GM12878 (cell line): ENCODE measurements at regions not wholly inside any gene's neighbourhood (a gene's known extent, or its start where the extent isn't known, plus 50 kb on each side); places are given as distances from the start of the nearest gene placed in this dataset.

ENCODE experiments used
- ATAC-seq: fragments of 200-7000 bp; cut with Tn5 transposase; 3 replicates; pipeline ENCODE4 v1.9.1; 2020; ENCODE audit warnings: mild to moderate bottlenecking, moderate library complexity
- BruUV-seq: library from RNA; stranded (reverse); fragments of 400-500 nt; replicated peaks from 2 replicates; lab custom pipeline; 2021; lab: Mats Ljungman, UMichigan
- CTCF ChIA-PET: fragments of 300-600 bp; sonication (Branson Sonifier 250); formaldehyde crosslinking; extraction: SDS; loops from one replicate; lab custom pipeline; 2021; ENCODE audit warnings: inconsistent platforms; lab: Yijun Ruan, JAX
- POLR2A ChIA-PET: fragments of 350-600 bp; formaldehyde crosslinking; extraction: SDS; loops from one replicate; lab custom pipeline; 2021; ENCODE audit warnings: inconsistent platforms; lab: Charles Lee
- RAD21 ChIA-PET: fragments of 300-600 bp; sonication (Branson Sonifier 250); formaldehyde crosslinking; loops from one replicate; lab custom pipeline; 2023; ENCODE audit warnings: antibody characterized with exemption; ENCODE audit not compliant: unreplicated experiment; lab: Charles Lee
- SMC1A ChIA-PET: fragments of 300-600 bp; sonication (Branson Sonifier 250); formaldehyde crosslinking; loops from one replicate; lab custom pipeline; 2023; ENCODE audit not compliant: unreplicated experiment, uncharacterized antibody; lab: Charles Lee
- DNase-seq: peaks from one replicate; pipeline ENCODE4 v3.0.0-alpha.2; 2011; ENCODE audit warnings: low read depth, low spot score
- FAIRE-seq: peaks from 3 replicates; lab custom pipeline; 2011; peaks lifted over from hg19 to GRCh38; lab: Jason Lieb, UNC
- H2AFZ ChIP-seq: 2 replicates; pipeline ENCODE4 v1.6.0; 2011; ENCODE audit warnings: low read depth, low read length, control low read depth; ENCODE audit not compliant: control insufficient read depth
- H3K27ac ChIP-seq: 2 replicates; pipeline ENCODE4 v1.5.1; 2011; ENCODE audit warnings: control low read depth; ENCODE audit not compliant: control insufficient read depth, insufficient read depth
- H3K27me3 ChIP-seq, 2 experiments: replicated peaks in 1 of 2; 2 replicates each; pipeline versions ENCODE4 v1.6.0 to v1.6.1; 2011; ENCODE audit warnings: low read length in 1 of 2; ENCODE audit not compliant: control insufficient read depth in 2 of 2, insufficient read depth in 2 of 2
- H3K36me3 ChIP-seq, 2 experiments: 2 replicates each; pipeline ENCODE4 v1.5.1; 2011; ENCODE audit warnings: low read length in 1 of 2; ENCODE audit not compliant: control insufficient read depth in 2 of 2, insufficient read depth in 2 of 2
- H3K4me1 ChIP-seq: 2 replicates; pipeline ENCODE4 v1.6.1; 2011; ENCODE audit warnings: mild to moderate bottlenecking, low read length, moderate library complexity, mixed read lengths; ENCODE audit not compliant: control insufficient read depth, insufficient read depth
- H3K4me2 ChIP-seq: 2 replicates; pipeline ENCODE4 v1.6.0; 2011; ENCODE audit warnings: control low read depth; ENCODE audit not compliant: control insufficient read depth, insufficient read depth
- H3K4me3 ChIP-seq: fragments of 200-600 bp; sonication (generic); 2 replicates; pipeline ENCODE4 v1.5.1; 2016
- H3K79me2 ChIP-seq: 2 replicates; pipeline ENCODE4 v1.6.0; 2011; ENCODE audit warnings: low read length; ENCODE audit not compliant: control insufficient read depth, insufficient read depth
- H3K9ac ChIP-seq: 2 replicates; pipeline ENCODE4 v1.8.0; 2011; ENCODE audit warnings: low read length, control low read depth, mixed read lengths; ENCODE audit not compliant: control insufficient read depth, insufficient read depth
- H3K9me3 ChIP-seq: replicated peaks from 3 replicates; pipeline ENCODE4 v1.5.1; 2011; ENCODE audit warnings: mild to moderate bottlenecking, low read length; ENCODE audit not compliant: control insufficient read depth, insufficient read depth
- H4K20me1 ChIP-seq: 2 replicates; pipeline ENCODE4 v1.6.0; 2011; ENCODE audit not compliant: control insufficient read depth, insufficient read depth
- JUND ChIP-seq: IDR thresholded peaks from 2 replicates; pipeline ENCODE4 v1.6.1; 2012; ENCODE audit warnings: low read depth, mild to moderate bottlenecking, low read length, improper control_type of control experiment, moderate library complexity
- KLF5 ChIP-seq: fragments of 450-650 bp; IDR thresholded peaks from 2 replicates; pipeline ENCODE4 v1.6.1; 2014; ENCODE audit warnings: mild to moderate bottlenecking; ENCODE audit not compliant: partially characterized antibody
- SRF ChIP-seq, 2 experiments: IDR thresholded peaks; 2 replicates each; pipeline ENCODE4 v1.6.1; 2011; ENCODE audit warnings: low read depth in 2 of 2, low read length in 2 of 2, mild to moderate bottlenecking in 1 of 2, moderate library complexity in 1 of 2
- TAF1 ChIP-seq: IDR thresholded peaks from 2 replicates; pipeline ENCODE4 v1.6.1; 2011; ENCODE audit warnings: mild to moderate bottlenecking, low read depth, low read length, borderline replicate concordance
- WRNIP1 ChIP-seq: IDR thresholded peaks from 2 replicates; pipeline ENCODE4 v1.6.1; 2011; ENCODE audit warnings: low read depth, low read length, improper control_type of control experiment, borderline replicate concordance
- WGBS: methylation state at CpG from one replicate; pipeline ENCODE4 v1.1.6; 2016; ENCODE audit warnings: low lambda C conversion rate; ENCODE audit not compliant: insufficient replicate concordance, insufficient coverage; ENCODE audit errors: missing lambda C conversion rate; 5-methylcytosine and 5-hydroxymethylcytosine counted together
- in situ Hi-C: fragments of 300-500 bp; cut with MboI; formaldehyde crosslinking; loops from 9 replicates; pipeline ENCODE4 v1.14.3; 2018; ENCODE audit warnings: mixed read lengths
- intact Hi-C: fragments of 100-400 bp; cut with micrococcal nuclease; formaldehyde crosslinking; loops from one replicate; pipeline ENCODE4 v1.14.2; 2022; ENCODE audit not compliant: unreplicated experiment
- TF ChIP-seq, protein P1 (sequence below): IDR thresholded peaks from 2 replicates; pipeline ENCODE4 v1.6.1; 2011; ENCODE audit warnings: borderline replicate concordance, low read depth, mild to moderate bottlenecking, moderate library complexity, low read length; ENCODE audit not compliant: insufficient read depth, poor library complexity, severe bottlenecking

- SMC1A ChIA-PET, result no interaction called here
- H3K4me3 ChIP-seq, result no peak overlapping the region
- TF ChIP-seq TAF1 (no peak), KLF5 (no peak), SRF (IDR thresholded peaks at IDR 0.05; ENCODE audit: low read depth in 2 of 2, low read length in 2 of 2) (no peak), JUND (no peak), WRNIP1 (no peak)
- TF ChIP-seq, protein P1, sequence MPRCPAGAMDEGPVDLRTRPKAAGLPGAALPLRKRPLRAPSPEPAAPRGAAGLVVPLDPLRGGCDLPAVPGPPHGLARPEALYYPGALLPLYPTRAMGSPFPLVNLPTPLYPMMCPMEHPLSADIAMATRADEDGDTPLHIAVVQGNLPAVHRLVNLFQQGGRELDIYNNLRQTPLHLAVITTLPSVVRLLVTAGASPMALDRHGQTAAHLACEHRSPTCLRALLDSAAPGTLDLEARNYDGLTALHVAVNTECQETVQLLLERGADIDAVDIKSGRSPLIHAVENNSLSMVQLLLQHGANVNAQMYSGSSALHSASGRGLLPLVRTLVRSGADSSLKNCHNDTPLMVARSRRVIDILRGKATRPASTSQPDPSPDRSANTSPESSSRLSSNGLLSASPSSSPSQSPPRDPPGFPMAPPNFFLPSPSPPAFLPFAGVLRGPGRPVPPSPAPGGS, result no peak
- TF ChIP-seq, all 136 proteins: peak for 0
- Histone ChIP-seq H3K4me2 (no peak overlapping the region), H3K9ac (no peak overlapping the region), H3K27me3 (no peaks in the 10 kb centered on the region; a peak in 1 of 4 replicates), H3K9me3 (no peaks in the 10 kb centered on the region), H3K4me1 (no peaks in the 10 kb centered on the region), H4K20me1 (no peaks in the 10 kb centered on the region), H3K79me2 (no peaks in the 10 kb centered on the region), H3K36me3 (no peaks in the 10 kb centered on the region), H2AFZ (no peak overlapping the region), H3K27ac (no peak overlapping the region)
- no peak for ATAC-seq
- WGBS, result 35% methylated on average over 13 of the region's 14 CpGs
- in situ Hi-C loops, result loop anchor here (10.0 to 25.0 kb wide), 2 partner anchors 513 to 705 kb away; no protein-coding TSS in a partner anchor
- POLR2A ChIA-PET, result no interaction called here
- CTCF ChIA-PET, result interaction anchor here (0.6 to 0.9 kb wide), 2 partner anchors 178 to 431 kb away, joined by 3 read pairs; no protein-coding TSS in a partner anchor
- intact Hi-C loops, result loop anchor here (10.0 kb wide), 1 partner anchor 413 kb away; no protein-coding TSS in a partner anchor
- no TSS peak for BruUV-seq
- DNase-seq, result no peak
- FAIRE-seq, result no peak
- RAD21 ChIA-PET, result no interaction called here
Observed at GRCh38 chr14:94682061-94682516, 69.9 kb downstream of the SERPINA3 start.
